ENCODE measurements at regions not wholly inside any gene's neighbourhood (a gene's known extent, or its start where the extent isn't known, plus 50 kb on each side); places are given as distances from the start of the nearest gene placed in this dataset.

- no peak for TF ChIP-seq CTCF (IDR thresholded peaks at IDR 0.05)
- Histone ChIP-seq H3K9me3 (peaks cover 0 to 5% of the 10 kb centered on the region in 2 donors), H3K4me1 (no peaks in the 10 kb centered on the region), H3K27me3 (no peaks in the 10 kb centered on the region), H3K27ac (no peak overlapping the region), H3K36me3 (no peaks in the 10 kb centered on the region), H3K4me3 (no peak overlapping the region)
- no peak for DNase-seq (ENCODE audit: low spot score)
Measured at GRCh38 chr5:173720953-173721600, 104.6 kb upstream of the BOD1 start.

GRCh38 chr5:173721601-173722232, 105.3 kb upstream of the BOD1 start:
- Histone ChIP-seq H3K27ac (no peak overlapping the region), H3K27me3 (no peaks in the 10 kb centered on the region), H3K9me3 (peaks cover 0 to 6% of the 10 kb centered on the region in 2 donors), H3K4me3 (no peak overlapping the region), H3K36me3 (no peaks in the 10 kb centered on the region), H3K4me1 (no peaks in the 10 kb centered on the region)
- DNase-seq (ENCODE audit: low spot score): no peak
- TF ChIP-seq CTCF (IDR thresholded peaks at IDR 0.05): no peak

- Histone ChIP-seq H3K27ac (no peak overlapping the region), H3K27me3 (no peaks in the 10 kb centered on the region), H3K9me3 (peaks cover 0 to 6% of the 10 kb centered on the region in 2 donors), H3K4me1 (no peaks in the 10 kb centered on the region), H3K4me3 (no peak overlapping the region), H3K36me3 (no peaks in the 10 kb centered on the region)
- no peak for DNase-seq (ENCODE audit: low spot score)
- TF ChIP-seq CTCF (IDR thresholded peaks at IDR 0.05): no peak
Measured at GRCh38 chr5:173726846-173727557, 110.6 kb upstream of the BOD1 start.

- Histone ChIP-seq H3K4me1 (no peaks in the 10 kb centered on the region), H3K27ac (no peak overlapping the region), H3K4me3 (no peak overlapping the region), H3K27me3 (no peaks in the 10 kb centered on the region), H3K9me3 (peaks cover 0 to 6% of the 10 kb centered on the region in 2 donors), H3K36me3 (no peaks in the 10 kb centered on the region)
- TF ChIP-seq CTCF (IDR thresholded peaks at IDR 0.05): no peak
- DNase-seq (ENCODE audit: low spot score): no peak
Measured at GRCh38 chr5:173727839-173728778, 111.7 kb upstream of the BOD1 start.

- H3K27ac ChIP-seq: no peak overlapping the region
- TF ChIP-seq CTCF (IDR thresholded peaks at IDR 0.05): no peak
- no peaks in the 10 kb centered on the region for H3K36me3 ChIP-seq
- no peak overlapping the region for H3K4me3 ChIP-seq
- no peaks in the 10 kb centered on the region for H3K27me3 ChIP-seq
- H3K9me3 ChIP-seq: peaks cover 0 to 6% of the 10 kb centered on the region in 2 donors
- H3K4me1 ChIP-seq: no peaks in the 10 kb centered on the region
- DNase-seq (ENCODE audit: low spot score): no peak
Measured at GRCh38 chr5:173729079-173729765, 112.8 kb upstream of the BOD1 start.

Data from right atrium auricular region (tissue), 2 donors.